GM18526 (cell line): ENCODE measurements at regions not wholly inside any gene's neighbourhood (a gene's known extent, or its start where the extent isn't known, plus 50 kb on each side); places are given as distances from the start of the nearest gene placed in this dataset.

Experiments used
- POLR2A ChIP-seq: IDR thresholded peaks from 3 replicates; pipeline ENCODE4 v1.6.1; 2011; ENCODE audit not compliant: insufficient read length; ENCODE audit errors: extremely low read depth

GRCh38 chr4:14184265-14184664, 556.7 kb upstream of the BOD1L1 start:
- TF ChIP-seq POLR2A = no peak

GRCh38 chr4:14184767-14185166, 557.2 kb upstream of the BOD1L1 start:
- TF ChIP-seq POLR2A = no peak

GRCh38 chr4:14188214-14188613, 560.7 kb upstream of the BOD1L1 start:
- TF ChIP-seq POLR2A = no peak

- no peak for TF ChIP-seq POLR2A
These were observed 566.1 kb upstream of the BOD1L1 start for GRCh38 chr4:14193601-14194000.

GRCh38 chr4:14196131-14196530, 568.6 kb upstream of the BOD1L1 start:
- no peak for TF ChIP-seq POLR2A

- no peak for TF ChIP-seq POLR2A
These were observed 587.7 kb upstream of the BOD1L1 start for GRCh38 chr4:14215116-14215770.

GRCh38 chr4:14217401-14217800, 589.9 kb upstream of the BOD1L1 start:
- no peak for TF ChIP-seq POLR2A

GRCh38 chr4:14218641-14219040, 591.1 kb upstream of the BOD1L1 start:
- TF ChIP-seq POLR2A = no peak

- TF ChIP-seq POLR2A = no peak
These were observed 593.7 kb upstream of the BOD1L1 start for GRCh38 chr4:14221176-14221575.

- TF ChIP-seq POLR2A = no peak
These were observed 595.0 kb upstream of the BOD1L1 start for GRCh38 chr4:14222377-14223029.

GRCh38 chr4:14223461-14223860, 595.9 kb upstream of the BOD1L1 start:
- TF ChIP-seq POLR2A = no peak

- TF ChIP-seq POLR2A = no peak
These were observed 598.2 kb upstream of the BOD1L1 start for GRCh38 chr4:14225688-14226207.

- no peak for TF ChIP-seq POLR2A
These were observed 605.6 kb upstream of the BOD1L1 start for GRCh38 chr4:14233126-14233525.

- no peak for TF ChIP-seq POLR2A
These were observed 606.8 kb upstream of the BOD1L1 start for GRCh38 chr4:14234307-14234706.

- no peak for TF ChIP-seq POLR2A
These were observed 608.8 kb upstream of the BOD1L1 start for GRCh38 chr4:14236359-14236758.

- TF ChIP-seq POLR2A = no peak
These were observed 610.4 kb upstream of the BOD1L1 start for GRCh38 chr4:14237911-14238310.

GRCh38 chr4:14241574-14241973, 614.0 kb upstream of the BOD1L1 start:
- no peak for TF ChIP-seq POLR2A
